Smooth muscle cell of the brain vasculature (primary cell): ENCODE measurements at regions not wholly inside any gene's neighbourhood (a gene's known extent, or its start where the extent isn't known, plus 50 kb on each side); places are given as distances from the start of the nearest gene placed in this dataset.
A peak's percentile ranks its signal among the peaks of the same experiment; 100 is the strongest.

ENCODE experiments used
- DNase-seq: peaks from one replicate; pipeline ENCODE4 v3.0.0-alpha.2; 2012; ENCODE audit warnings: low read depth, low spot score

GRCh38 chr4:136311774-136312173 is 1220.5 kb downstream of the PCDH18 start:
- DNase-seq = no peak

DNA sequence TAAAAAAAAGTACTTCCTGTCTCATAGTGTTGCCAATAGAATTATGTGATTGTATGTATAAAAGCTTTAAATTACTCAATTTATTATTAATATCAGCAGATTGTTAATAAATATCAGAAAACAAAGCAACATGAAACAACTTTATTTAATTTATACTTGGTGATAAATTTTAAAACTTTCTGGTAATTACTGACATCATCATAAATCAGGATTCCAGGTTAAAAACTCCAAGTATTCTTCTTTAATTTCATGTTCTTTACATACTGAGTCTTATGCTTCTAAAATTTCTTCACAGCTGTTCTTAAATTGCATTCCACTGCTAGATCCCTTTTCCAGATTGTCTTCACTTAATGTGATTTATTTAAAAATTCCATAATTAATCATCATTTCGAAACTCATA is 1224.5 kb downstream of the PCDH18 start:
- no peak for DNase-seq

GRCh38 chr4:136306361-136306760 is 1225.9 kb downstream of the PCDH18 start:
- DNase-seq = no peak

DNA sequence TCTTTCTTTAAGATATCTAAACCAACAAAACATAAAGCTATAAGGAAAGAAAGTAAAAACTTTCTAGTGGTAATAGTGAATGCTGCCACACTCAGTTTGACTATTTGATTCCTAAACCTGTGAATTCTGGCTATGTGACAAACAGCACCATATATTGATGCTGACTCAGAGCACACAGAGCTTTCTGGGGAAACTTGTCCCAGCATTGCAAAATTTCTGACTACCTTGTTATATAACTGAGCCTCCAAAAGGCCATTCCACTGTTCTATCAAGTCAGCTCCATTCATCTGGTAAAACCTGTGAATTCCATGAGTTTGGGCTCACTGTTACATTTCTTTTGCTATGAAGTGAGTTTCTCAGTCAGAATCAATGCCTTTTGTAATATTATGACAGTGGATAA is 1229.7 kb downstream of the PCDH18 start:
- no peak for DNase-seq

GRCh38 chr4:136301749-136302495 is 1230.4 kb downstream of the PCDH18 start:
- DNase-seq = no peak

DNA sequence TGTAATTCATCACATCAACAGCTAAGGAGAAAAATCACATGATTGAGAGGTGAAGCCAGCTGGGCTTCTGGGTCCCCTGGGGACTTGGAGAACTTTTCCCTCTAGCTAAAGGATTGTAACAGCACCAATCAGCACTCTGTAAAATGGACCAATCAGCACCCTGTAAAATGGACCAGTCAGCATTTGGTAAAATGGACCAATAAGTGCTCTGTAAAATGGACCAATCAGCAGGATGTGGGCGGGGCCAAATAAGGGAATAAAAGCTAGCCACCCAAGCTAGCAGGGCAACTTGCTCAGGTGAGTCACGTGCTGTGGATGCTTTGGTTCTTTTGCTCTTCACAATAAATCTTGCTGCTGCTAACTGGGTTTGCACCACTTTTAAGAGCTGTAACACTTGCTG is 1248.3 kb downstream of the PCDH18 start:
- no peak for DNase-seq

- no peak for DNase-seq
These were observed 1250.4 kb downstream of the PCDH18 start for GRCh38 chr4:136281889-136282288.

DNA sequence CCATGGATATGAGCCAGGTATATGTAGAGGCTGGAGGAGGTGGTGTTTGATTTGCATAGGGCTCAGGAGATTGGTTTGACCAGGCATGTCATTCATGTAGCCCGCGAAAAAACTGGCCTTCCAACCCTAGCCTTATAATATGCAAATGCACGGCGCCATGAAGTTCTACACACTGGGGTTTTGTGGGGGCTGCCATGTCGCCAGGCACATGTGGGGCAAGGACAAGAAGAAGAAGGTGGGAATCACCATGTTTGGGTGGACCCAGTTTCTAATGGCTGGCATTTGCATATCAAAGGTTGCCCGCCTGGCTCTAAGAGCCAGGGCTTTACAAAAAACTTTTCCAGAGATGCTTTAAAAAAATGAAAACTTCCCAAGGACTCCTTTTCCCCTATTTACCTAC is 1251.0 kb downstream of the PCDH18 start:
- DNase-seq = no peak

DNA sequence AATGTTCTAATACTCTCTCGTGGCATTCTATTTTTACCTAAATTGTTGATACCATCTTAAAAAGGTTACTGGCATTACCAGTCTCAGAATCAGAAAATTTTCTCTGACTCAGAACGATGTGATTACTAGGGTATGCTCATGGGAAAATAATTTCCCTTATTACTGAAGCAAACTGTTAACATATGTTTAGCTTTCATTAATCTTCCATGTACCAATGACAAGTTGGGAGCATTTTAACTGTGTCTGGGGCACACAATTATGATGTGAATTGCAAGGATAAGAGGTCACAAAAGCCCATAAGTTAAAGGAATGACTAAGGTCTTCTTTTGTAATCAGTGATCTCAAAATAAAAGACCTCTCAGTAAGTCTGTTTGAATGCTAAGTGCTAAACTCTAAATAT is 1254.6 kb downstream of the PCDH18 start:
- DNase-seq = no peak

GRCh38 chr4:136246876-136247275 is 1285.4 kb downstream of the PCDH18 start:
- no peak for DNase-seq

- DNase-seq = peak; percentile 7
These were observed 1290.9 kb downstream of the PCDH18 start for GRCh38 chr4:136241221-136241986.

DNA sequence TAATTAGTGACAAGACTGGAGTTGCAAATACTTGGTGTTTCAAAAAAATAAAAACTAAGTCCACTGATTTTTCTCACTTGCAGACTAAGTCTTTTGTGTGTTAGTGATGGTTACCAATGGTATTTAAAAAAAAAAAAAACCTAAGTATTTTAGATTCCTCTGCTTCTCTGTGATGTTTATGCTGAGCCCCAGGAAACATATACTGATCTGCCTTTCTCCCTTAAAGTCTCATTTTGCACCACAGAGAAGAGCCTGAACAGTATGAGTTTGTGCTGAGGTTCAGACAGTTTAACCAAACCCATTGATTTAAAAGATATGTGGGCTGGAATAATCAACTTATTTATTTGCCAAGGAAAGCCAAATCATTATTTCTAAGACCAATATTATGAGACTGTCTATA is 1305.0 kb downstream of the PCDH18 start:
- DNase-seq = no peak

DNA sequence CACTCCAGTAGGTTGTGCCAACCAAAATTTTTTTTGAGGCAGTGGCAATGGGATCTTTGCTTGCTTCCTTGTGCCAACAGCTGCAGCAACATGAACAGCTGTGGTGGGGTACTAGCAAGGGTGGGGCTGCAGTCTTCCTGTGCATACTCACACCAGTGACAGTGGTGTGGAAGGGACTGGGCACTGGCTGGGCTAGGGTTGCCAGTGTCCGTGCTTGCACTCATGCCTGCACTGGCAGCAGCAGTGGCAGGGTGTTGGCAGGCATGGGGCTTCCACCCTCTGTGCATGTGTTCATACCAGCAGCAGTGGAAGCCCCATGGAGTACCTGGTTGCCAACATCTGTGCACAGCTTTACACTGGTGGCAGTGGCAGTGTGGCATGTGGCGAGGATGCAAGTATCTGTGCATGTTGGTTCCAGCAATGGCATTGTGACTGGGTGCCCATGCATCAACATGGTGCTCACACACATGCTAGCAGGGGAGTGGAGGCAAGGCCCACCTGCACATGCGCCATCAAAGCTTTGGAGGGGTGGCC is 1312.6 kb downstream of the PCDH18 start:
- DNase-seq = no peak

- no peak for DNase-seq
These were observed 1329.1 kb downstream of the PCDH18 start for GRCh38 chr4:136203199-136203598.

DNA sequence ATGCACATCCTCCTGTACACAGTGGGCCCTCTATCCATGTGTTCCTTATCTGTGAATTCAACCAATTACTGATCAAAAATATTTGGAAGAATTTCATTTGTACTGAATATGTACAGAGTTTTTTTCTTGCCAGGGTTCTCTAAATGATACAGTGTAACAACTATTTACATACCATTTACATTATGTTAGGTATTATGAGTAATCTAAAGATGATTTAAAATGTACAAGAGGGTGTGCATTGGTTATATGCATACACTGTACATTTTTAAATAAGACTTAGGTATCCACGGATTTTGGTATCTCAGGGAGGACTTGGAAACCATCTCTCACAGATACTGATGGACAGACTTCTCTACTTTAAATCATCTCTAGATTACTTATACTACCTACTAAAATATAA is 1333.9 kb downstream of the PCDH18 start:
- no peak for DNase-seq

DNA sequence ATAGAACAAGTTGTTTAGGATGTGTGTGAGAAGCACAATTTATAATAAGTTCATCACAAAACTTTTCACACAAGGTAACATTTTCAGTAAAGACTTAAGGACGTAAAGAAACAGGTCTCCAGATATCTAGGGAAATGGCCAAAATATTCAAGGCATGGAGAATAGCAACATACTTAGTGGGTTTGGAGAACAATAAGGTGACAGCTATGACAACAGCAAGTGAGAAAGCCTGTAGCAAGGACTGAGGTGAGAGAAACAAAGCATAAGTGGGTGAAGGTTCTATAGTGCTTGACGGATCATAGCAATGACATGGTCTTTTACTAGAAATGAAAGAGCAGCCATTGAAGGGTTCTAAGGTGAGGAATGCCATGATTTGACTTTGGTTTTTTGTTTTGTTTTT is 1337.3 kb downstream of the PCDH18 start:
- no peak for DNase-seq

DNA sequence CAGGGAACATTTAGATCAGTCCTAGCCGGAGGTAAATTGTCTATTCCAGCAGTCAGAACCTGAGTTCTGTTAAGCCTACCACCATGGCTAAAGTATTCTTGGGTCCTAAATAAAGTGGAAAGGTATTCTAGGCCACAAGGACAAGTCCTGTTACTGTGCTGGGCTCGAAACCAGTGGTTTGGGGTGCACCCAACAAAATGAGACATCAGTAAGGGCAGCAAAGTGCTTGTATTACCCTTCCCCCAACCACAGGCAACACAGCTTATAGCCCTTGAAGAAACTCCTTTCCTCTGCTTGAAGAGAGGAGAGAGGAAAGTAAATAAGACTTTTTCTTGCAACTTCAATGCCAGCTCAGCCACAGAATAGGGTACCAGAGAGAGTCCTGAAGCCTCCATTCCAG is 1345.6 kb downstream of the PCDH18 start:
- no peak for DNase-seq

DNA sequence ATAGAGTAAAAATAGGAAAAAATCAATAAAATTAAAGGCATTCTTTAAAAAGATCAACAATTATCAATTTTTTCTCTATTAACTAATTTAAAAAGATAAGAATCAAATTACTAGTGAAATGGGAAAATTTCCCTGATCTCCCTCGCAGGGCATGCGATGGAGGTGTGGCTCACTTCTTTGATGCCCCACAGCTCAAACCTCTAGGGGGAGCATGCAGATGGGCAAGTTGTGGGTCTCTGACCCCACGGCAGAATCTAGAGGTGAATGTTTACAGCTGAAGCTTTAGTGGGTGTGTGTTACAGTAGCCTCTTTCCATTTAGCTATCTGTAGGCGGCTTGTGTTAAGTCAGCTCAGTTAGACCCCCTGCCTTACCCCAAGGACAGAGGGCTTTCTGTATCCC is 1348.8 kb downstream of the PCDH18 start:
- DNase-seq = no peak

DNA sequence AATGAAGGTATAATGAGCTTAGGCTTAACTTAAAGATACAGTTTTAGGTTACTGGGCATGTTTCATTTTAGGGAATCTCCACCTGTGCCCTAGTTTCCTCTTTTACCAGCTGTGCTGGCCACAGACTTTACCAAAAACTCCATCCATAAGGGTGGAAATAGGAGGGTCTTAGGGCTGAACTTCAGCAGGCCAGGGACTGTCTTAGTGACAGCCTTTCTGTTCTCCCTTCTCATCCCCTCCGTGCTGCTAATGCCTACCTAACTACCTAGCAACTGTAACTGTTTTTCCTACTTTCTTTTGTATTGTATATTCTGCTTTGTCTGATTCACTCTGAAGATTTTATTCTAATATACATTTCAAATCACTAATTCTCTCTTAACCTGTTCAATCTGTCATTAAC is 1375.3 kb downstream of the PCDH18 start:
- DNase-seq = no peak

DNA sequence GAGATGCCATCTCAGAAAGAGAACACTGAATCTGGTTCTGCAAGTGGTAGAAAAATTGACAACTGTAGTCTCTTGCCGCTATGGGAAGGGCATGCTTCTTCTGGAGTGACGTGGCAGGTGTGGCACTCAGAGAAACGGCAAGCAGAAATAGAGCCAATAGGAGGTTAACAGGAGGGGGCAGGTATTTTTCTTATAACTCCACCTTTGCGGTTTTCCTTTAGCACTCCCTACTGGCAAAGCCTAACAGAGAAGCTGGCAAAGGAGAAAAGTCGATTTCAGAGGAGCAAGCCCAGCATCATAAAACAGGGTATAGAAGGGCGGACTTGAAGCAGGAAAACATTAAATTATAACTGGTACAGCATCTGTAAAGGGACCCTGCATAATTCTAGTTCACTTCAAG is 1382.2 kb downstream of the PCDH18 start:
- no peak for DNase-seq

DNA sequence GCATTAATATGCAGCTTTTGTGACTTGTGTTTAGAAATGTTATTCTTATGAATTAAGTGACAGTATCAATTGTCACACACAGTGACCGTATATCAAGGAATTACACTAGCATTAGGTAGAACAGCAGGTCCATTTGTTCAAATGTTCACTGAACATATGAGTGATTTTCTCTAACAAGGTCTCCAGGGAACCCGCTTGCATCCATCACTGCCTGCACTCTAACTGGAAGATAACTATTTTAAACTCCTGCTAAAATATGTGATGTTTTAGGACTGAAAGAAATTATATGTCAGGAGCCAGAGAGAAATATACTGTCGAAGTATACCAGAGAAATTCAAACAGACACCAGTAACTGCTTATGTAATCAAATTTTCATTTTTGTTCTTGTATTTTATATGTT is 1395.7 kb downstream of the PCDH18 start:
- no peak for DNase-seq

GRCh38 chr4:136124251-136124745 is 1408.0 kb downstream of the PCDH18 start:
- no peak for DNase-seq

GRCh38 chr4:136121426-136121825 is 1410.9 kb downstream of the PCDH18 start:
- no peak for DNase-seq
